KMS-11 (cell line): ENCODE measurements at regions not wholly inside any gene's neighbourhood (a gene's known extent, or its start where the extent isn't known, plus 50 kb on each side); places are given as distances from the start of the nearest gene placed in this dataset.

Experiments used
- H2AFZ ChIP-seq: fragments of 200-600 bp; sonication (generic); 2 replicates; pipeline ENCODE4 v1.6.1; 2016; ENCODE audit warnings: antibody characterized with exemption, mixed run types, low read depth
- H3K27ac ChIP-seq: fragments of 200-600 bp; sonication (generic); 2 replicates; pipeline ENCODE4 v1.6.1; 2016; ENCODE audit warnings: mild to moderate bottlenecking, mixed run types
- H3K27me3 ChIP-seq: fragments of 200-600 bp; sonication (generic); 2 replicates; pipeline ENCODE4 v1.6.1; 2017; ENCODE audit warnings: mild to moderate bottlenecking, low read depth, mixed run types, moderate library complexity; ENCODE audit not compliant: insufficient read depth
- H3K36me3 ChIP-seq: fragments of 200-600 bp; sonication (generic); 2 replicates; pipeline ENCODE4 v1.6.1; 2017; ENCODE audit warnings: mild to moderate bottlenecking, mixed run types; ENCODE audit not compliant: insufficient read depth
- H3K4me1 ChIP-seq: fragments of 200-600 bp; sonication (generic); 2 replicates; pipeline ENCODE4 v1.6.1; 2016; ENCODE audit warnings: mild to moderate bottlenecking, low read depth, mixed run types; ENCODE audit not compliant: poor library complexity, severe bottlenecking
- H3K4me2 ChIP-seq: fragments of 200-600 bp; sonication (generic); 2 replicates; pipeline ENCODE4 v1.7.0; 2016; ENCODE audit warnings: mild to moderate bottlenecking, mixed run types
- H3K4me3 ChIP-seq: fragments of 200-600 bp; sonication (generic); IDR thresholded peaks from 2 replicates; pipeline ENCODE4 v1.6.1; 2017; ENCODE audit warnings: low read depth, low read length, mixed read lengths; ENCODE audit not compliant: insufficient read depth
- H3K79me2 ChIP-seq: fragments of 200-600 bp; sonication (generic); 2 replicates; pipeline ENCODE4 v1.6.1; 2016; ENCODE audit warnings: low read depth, mixed run types; ENCODE audit not compliant: insufficient read depth
- H3K9ac ChIP-seq: fragments of 200-600 bp; sonication (generic); 2 replicates; pipeline ENCODE4 v1.6.1; 2016; ENCODE audit warnings: mild to moderate bottlenecking, mixed run types
- H4K20me1 ChIP-seq: fragments of 200-600 bp; sonication (generic); 2 replicates; pipeline ENCODE4 v1.6.1; 2016; ENCODE audit warnings: mild to moderate bottlenecking, mixed run types; ENCODE audit not compliant: insufficient read depth
- TF ChIP-seq, protein P1 (sequence below): fragments of 200-600 bp; sonication (generic); conservative IDR thresholded peaks from 2 replicates; pipeline ENCODE4 v1.6.1; 2017; ENCODE audit warnings: low read depth, mild to moderate bottlenecking, antibody characterized with exemption, low read length, moderate library complexity, mixed read lengths

DNA sequence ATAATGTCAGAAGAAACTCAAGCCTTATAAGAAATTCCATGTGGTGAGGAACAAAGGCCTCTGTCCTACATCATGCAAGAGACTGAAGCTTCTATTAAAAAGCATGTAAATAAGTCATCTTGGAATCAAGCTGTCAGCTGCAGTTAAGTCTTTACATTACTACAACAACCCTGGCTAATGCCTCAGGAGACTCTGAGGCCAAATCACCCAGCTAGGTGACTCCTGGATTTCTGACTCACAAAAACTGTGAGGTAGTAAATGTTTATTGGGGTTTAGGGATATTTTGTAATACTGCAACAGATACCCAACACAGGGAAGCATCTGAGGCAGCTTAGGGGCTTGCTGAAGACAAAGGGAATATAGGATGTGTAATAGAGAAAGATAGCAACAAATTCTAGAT, 89.6 kb downstream of the C11orf87 start:
- no peaks in the 10 kb centered on the region for H3K79me2 ChIP-seq
- H3K4me2 ChIP-seq = no peak overlapping the region
- H3K4me3 ChIP-seq = no peak overlapping the region
- H2AFZ ChIP-seq = no peak overlapping the region
- TF ChIP-seq, protein P1, sequence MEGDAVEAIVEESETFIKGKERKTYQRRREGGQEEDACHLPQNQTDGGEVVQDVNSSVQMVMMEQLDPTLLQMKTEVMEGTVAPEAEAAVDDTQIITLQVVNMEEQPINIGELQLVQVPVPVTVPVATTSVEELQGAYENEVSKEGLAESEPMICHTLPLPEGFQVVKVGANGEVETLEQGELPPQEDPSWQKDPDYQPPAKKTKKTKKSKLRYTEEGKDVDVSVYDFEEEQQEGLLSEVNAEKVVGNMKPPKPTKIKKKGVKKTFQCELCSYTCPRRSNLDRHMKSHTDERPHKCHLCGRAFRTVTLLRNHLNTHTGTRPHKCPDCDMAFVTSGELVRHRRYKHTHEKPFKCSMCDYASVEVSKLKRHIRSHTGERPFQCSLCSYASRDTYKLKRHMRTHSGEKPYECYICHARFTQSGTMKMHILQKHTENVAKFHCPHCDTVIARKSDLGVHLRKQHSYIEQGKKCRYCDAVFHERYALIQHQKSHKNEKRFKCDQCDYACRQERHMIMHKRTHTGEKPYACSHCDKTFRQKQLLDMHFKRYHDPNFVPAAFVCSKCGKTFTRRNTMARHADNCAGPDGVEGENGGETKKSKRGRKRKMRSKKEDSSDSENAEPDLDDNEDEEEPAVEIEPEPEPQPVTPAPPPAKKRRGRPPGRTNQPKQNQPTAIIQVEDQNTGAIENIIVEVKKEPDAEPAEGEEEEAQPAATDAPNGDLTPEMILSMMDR = no peak
- H3K27ac ChIP-seq = no peak overlapping the region
- no peaks in the 10 kb centered on the region for H3K36me3 ChIP-seq
- H3K9ac ChIP-seq = no peak overlapping the region
- no peaks in the 10 kb centered on the region for H3K27me3 ChIP-seq
- no peaks in the 10 kb centered on the region for H4K20me1 ChIP-seq
- H3K4me1 ChIP-seq = no peaks in the 10 kb centered on the region

DNA sequence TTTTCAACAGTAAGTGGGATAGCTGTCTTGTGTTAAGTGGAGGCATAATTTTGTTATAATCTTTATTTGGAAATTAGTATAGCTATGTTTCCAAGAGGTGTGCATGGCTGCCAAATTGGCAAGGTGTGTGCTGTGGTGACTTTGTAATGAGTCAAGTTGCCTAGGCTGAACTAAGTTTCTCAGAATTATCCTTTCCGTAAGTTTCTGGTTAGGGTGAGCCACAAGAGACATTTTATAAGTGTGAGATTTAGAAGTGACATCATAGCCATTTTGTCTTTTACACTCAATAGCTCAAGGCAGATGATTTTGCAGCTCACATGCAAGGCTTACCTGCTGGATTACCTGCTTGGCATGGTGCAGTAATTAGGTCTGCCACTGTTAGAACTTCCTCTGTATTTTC, 90.3 kb downstream of the C11orf87 start:
- no peaks in the 10 kb centered on the region for H3K79me2 ChIP-seq
- H3K4me3 ChIP-seq = no peak overlapping the region
- no peaks in the 10 kb centered on the region for H3K36me3 ChIP-seq
- no peaks in the 10 kb centered on the region for H3K27me3 ChIP-seq
- H2AFZ ChIP-seq = no peak overlapping the region
- H3K27ac ChIP-seq = no peak overlapping the region
- no peaks in the 10 kb centered on the region for H4K20me1 ChIP-seq
- H3K9ac ChIP-seq = no peak overlapping the region
- no peaks in the 10 kb centered on the region for H3K4me1 ChIP-seq
- TF ChIP-seq, protein P1 = no peak
- no peak overlapping the region for H3K4me2 ChIP-seq

DNA sequence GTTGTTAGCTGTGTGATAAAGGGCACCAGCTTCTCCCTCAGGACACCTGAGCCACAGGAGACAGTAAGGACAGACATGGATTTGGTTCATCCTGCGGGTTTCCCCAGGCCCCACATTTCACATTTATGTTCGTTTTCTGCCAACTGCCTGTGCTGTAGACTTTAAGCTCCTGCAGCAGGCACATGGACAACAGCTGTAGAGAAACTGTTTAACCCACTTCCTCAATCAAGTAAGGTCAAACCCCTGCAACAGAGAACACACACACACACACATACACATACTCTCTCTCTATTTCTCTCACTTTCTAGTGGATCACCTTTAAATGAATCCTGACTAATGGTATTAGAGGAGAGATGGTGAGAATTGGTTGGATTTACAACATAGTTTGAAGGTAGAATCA, 90.7 kb downstream of the C11orf87 start:
- no peaks in the 10 kb centered on the region for H3K36me3 ChIP-seq
- H3K4me3 ChIP-seq = no peak overlapping the region
- TF ChIP-seq, protein P1 = no peak
- H3K4me2 ChIP-seq = no peak overlapping the region
- no peaks in the 10 kb centered on the region for H3K4me1 ChIP-seq
- H3K27ac ChIP-seq = no peak overlapping the region
- H3K9ac ChIP-seq = no peak overlapping the region
- H2AFZ ChIP-seq = no peak overlapping the region
- H3K27me3 ChIP-seq = no peaks in the 10 kb centered on the region
- no peaks in the 10 kb centered on the region for H3K79me2 ChIP-seq
- H4K20me1 ChIP-seq = no peaks in the 10 kb centered on the region

DNA sequence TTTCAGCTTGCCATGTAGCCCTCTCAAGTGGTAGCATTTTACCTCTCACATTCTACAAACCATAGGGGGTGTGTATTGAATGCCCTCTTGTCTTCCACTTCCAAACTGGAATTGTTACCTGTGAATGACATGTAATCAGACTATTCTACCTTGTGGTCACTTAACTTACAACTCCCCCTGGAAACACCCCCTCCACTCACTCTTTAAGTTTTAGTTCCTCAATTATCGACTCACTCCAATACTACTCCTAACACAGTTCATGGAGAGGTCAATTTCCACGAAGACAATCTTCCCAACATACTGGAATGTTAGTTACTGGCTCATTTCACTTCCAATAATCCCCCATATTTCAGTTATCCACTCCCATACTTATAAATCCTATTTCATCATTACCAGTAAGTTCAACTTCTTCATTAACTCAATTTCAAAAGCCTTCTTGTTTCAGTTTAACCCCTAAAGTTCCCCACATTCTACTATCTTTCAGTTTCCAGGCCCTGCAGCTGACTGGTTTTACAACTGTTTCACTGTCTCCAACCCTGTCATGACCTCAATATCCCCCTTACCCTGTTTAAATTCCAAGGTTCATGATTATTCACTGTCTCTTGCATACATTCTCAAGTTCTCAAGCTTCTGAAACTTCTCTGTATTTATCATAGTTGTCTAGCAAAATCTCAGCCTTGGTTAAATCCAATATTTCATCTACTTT, 92.5 kb downstream of the C11orf87 start:
- no peaks in the 10 kb centered on the region for H3K4me1 ChIP-seq
- H3K36me3 ChIP-seq = no peaks in the 10 kb centered on the region
- H3K27ac ChIP-seq = no peak overlapping the region
- no peaks in the 10 kb centered on the region for H3K79me2 ChIP-seq
- no peak overlapping the region for H3K4me3 ChIP-seq
- H3K4me2 ChIP-seq = no peak overlapping the region
- H4K20me1 ChIP-seq = no peaks in the 10 kb centered on the region
- H3K27me3 ChIP-seq = no peaks in the 10 kb centered on the region
- TF ChIP-seq, protein P1 = no peak
- no peak overlapping the region for H3K9ac ChIP-seq
- no peak overlapping the region for H2AFZ ChIP-seq
